Gastrocnemius medialis (tissue), 4 donors: ENCODE measurements at regions not wholly inside any gene's neighbourhood (a gene's known extent, or its start where the extent isn't known, plus 50 kb on each side); places are given as distances from the start of the nearest gene placed in this dataset.

ENCODE experiments used
- ATAC-seq, 2 donors: fragments of 150-250 bp; one replicate each; pipeline ENCODE4 v1.9.1; 2016
- DNase-seq, 2 donors: peaks; one replicate each; pipeline ENCODE4 v3.0.0-alpha.2; 2019
- H3K27ac ChIP-seq, 4 donors: fragments of 200-600 bp; sonication (generic); 1 replicate in 1 of 4; 2 replicates in 3 of 4; pipeline ENCODE4 v1.5.1; 2016 to 2018; ENCODE audit warnings: mild to moderate bottlenecking in 2 of 4, moderate library complexity in 1 of 4
- H3K27me3 ChIP-seq, 3 donors: fragments of 200-600 bp; sonication (generic) in 2 of 3; 1 replicate in 1 of 3; 2 replicates in 2 of 3; pipeline versions ENCODE4 v1.5.1 to v1.6.0; 2016 to 2019; ENCODE audit warnings: mild to moderate bottlenecking in 1 of 3, moderate library complexity in 1 of 3
- H3K36me3 ChIP-seq, 2 donors: fragments of 200-600 bp; sonication (generic) in 1 of 2; one replicate each; pipeline ENCODE4 v1.5.1; 2017 to 2018
- H3K4me1 ChIP-seq, 2 donors: fragments of 200-600 bp; sonication (generic) in 1 of 2; one replicate each; pipeline ENCODE4 v1.5.1; 2016 to 2017; ENCODE audit warnings: mild to moderate bottlenecking in 2 of 2
- H3K4me3 ChIP-seq, 4 donors: fragments of 200-600 bp; sonication (generic) in 3 of 4; 1 replicate in 1 of 4; 2 replicates in 3 of 4; pipeline ENCODE4 v1.5.1; 2016 to 2019; ENCODE audit warnings: mild to moderate bottlenecking in 2 of 4
- H3K9me3 ChIP-seq, 3 donors: fragments of 200-600 bp; sonication (generic) in 2 of 3; 1 replicate in 1 of 3; 2 replicates in 2 of 3; pipeline ENCODE4 v1.5.1; 2016 to 2019
- CTCF ChIP-seq, 5 experiments: fragments of 450-650 bp in 3 of 5; fragments of 200-600 bp in 2 of 5; sonication (generic) in 2 of 5; IDR thresholded peaks in 4 of 5; conservative IDR thresholded peaks in 1 of 5; 1 replicate in 4 of 5; 2 replicates in 1 of 5; pipeline ENCODE4 v1.5.1; 2016 to 2019; ENCODE audit warnings: antibody characterized with exemption in 5 of 5, mild to moderate bottlenecking in 3 of 5, moderate library complexity in 3 of 5
- POLR2A ChIP-seq, 2 donors: fragments of 450-650 bp; IDR thresholded peaks; one replicate each; pipeline ENCODE4 v1.6.1; 2017; ENCODE audit warnings: antibody characterized with exemption in 2 of 2, mild to moderate bottlenecking in 2 of 2, moderate library complexity in 2 of 2
- in situ Hi-C, 4 donors: fragments of 200-750 bp; cut with MboI; loops; one replicate each; pipeline versions ENCODE4 v1.15.0 to v1.8.0; 2017; ENCODE audit warnings: low sequenced_read_pairs in 4 of 4
- intact Hi-C: fragments of 100-400 bp; cut with DNase I; formaldehyde crosslinking; loops from one replicate; pipeline ENCODE4 v1.15.1; 2023; ENCODE audit warnings: low total_unique reads

- TF ChIP-seq CTCF (IDR thresholded peaks at IDR 0.05 in 4 of 5, conservative IDR thresholded peaks at IDR 0.05 in 1 of 5) = no peak
- no peak for TF ChIP-seq POLR2A (IDR thresholded peaks at IDR 0.05)
- H3K36me3 ChIP-seq = no peaks in the 10 kb centered on the region
- no peak for DNase-seq
- no peaks in the 10 kb centered on the region for H3K4me1 ChIP-seq
- no peaks in the 10 kb centered on the region for H3K9me3 ChIP-seq
- H3K27me3 ChIP-seq = no peaks in the 10 kb centered on the region
- no peak overlapping the region for H3K4me3 ChIP-seq
- no peak overlapping the region for H3K27ac ChIP-seq
- in situ Hi-C loops (no loop called here), intact Hi-C loops (no loop called here)
- no peak for ATAC-seq
These were observed 222.7 kb upstream of the SOX5 start for GRCh38 chr12:24172031-24172772.

GRCh38 chr12:24155042-24155441, 205.6 kb upstream of the SOX5 start:
- no peak overlapping the region for H3K27ac ChIP-seq
- no peak for TF ChIP-seq CTCF (IDR thresholded peaks at IDR 0.05 in 4 of 5, conservative IDR thresholded peaks at IDR 0.05 in 1 of 5)
- no peak for TF ChIP-seq POLR2A (IDR thresholded peaks at IDR 0.05)
- H3K36me3 ChIP-seq = no peaks in the 10 kb centered on the region
- no peaks in the 10 kb centered on the region for H3K9me3 ChIP-seq
- DNase-seq (no peak), ATAC-seq (no peak)
- no peaks in the 10 kb centered on the region for H3K27me3 ChIP-seq
- H3K4me3 ChIP-seq = no peak overlapping the region
- intact Hi-C loops (no loop called here), in situ Hi-C loops (no loop called here)
- no peaks in the 10 kb centered on the region for H3K4me1 ChIP-seq

- in situ Hi-C loops (no loop called here), intact Hi-C loops (no loop called here)
- Histone ChIP-seq H3K9me3 (no peaks in the 10 kb centered on the region), H3K36me3 (no peaks in the 10 kb centered on the region), H3K4me3 (no peak overlapping the region), H3K4me1 (no peaks in the 10 kb centered on the region), H3K27me3 (no peaks in the 10 kb centered on the region), H3K27ac (no peak overlapping the region)
- DNase-seq (no peak), ATAC-seq (no peak)
- TF ChIP-seq POLR2A (IDR thresholded peaks at IDR 0.05) (no peak), CTCF (IDR thresholded peaks at IDR 0.05 in 4 of 5, conservative IDR thresholded peaks at IDR 0.05 in 1 of 5) (no peak)
These were observed 203.6 kb upstream of the SOX5 start for GRCh38 chr12:24153079-24153478.

- Histone ChIP-seq H3K36me3 (no peaks in the 10 kb centered on the region), H3K27ac (no peak overlapping the region), H3K4me1 (no peaks in the 10 kb centered on the region), H3K9me3 (no peaks in the 10 kb centered on the region), H3K4me3 (no peak overlapping the region), H3K27me3 (no peaks in the 10 kb centered on the region)
- intact Hi-C loops = no loop called here
- no peak for DNase-seq
- in situ Hi-C loops = no loop called here
- no peak for ATAC-seq
- TF ChIP-seq CTCF (IDR thresholded peaks at IDR 0.05 in 4 of 5, conservative IDR thresholded peaks at IDR 0.05 in 1 of 5) (no peak), POLR2A (IDR thresholded peaks at IDR 0.05) (no peak)
These were observed 202.8 kb upstream of the SOX5 start for GRCh38 chr12:24152270-24152669.

GRCh38 chr12:24143928-24144327, 194.5 kb upstream of the SOX5 start:
- DNase-seq (no peak), ATAC-seq (no peak)
- Histone ChIP-seq H3K9me3 (no peaks in the 10 kb centered on the region), H3K27ac (no peak overlapping the region), H3K4me1 (no peaks in the 10 kb centered on the region), H3K27me3 (no peaks in the 10 kb centered on the region), H3K4me3 (no peak overlapping the region), H3K36me3 (no peaks in the 10 kb centered on the region)
- intact Hi-C loops (no loop called here), in situ Hi-C loops (no loop called here)
- TF ChIP-seq CTCF (IDR thresholded peaks at IDR 0.05 in 4 of 5, conservative IDR thresholded peaks at IDR 0.05 in 1 of 5) (no peak), POLR2A (IDR thresholded peaks at IDR 0.05) (no peak)
